RWPE1 (cell line): ENCODE measurements at regions not wholly inside any gene's neighbourhood (a gene's known extent, or its start where the extent isn't known, plus 50 kb on each side); places are given as distances from the start of the nearest gene placed in this dataset.

Source experiments
- CTCF ChIA-PET: fragments of 350-600 bp; sonication (Branson Sonifier 250); formaldehyde crosslinking; extraction: SDS; loops from one replicate; lab custom pipeline; 2021; lab: Yijun Ruan, JAX
- POLR2A ChIA-PET: fragments of 400-600 bp; formaldehyde crosslinking; extraction: SDS; loops from one replicate; lab custom pipeline; 2020; ENCODE audit warnings: antibody characterized with exemption; ENCODE audit not compliant: low non-redundant PET; lab: Yijun Ruan, JAX
- DNase-seq: peaks from one replicate; pipeline ENCODE4 v3.0.0; 2012; ENCODE audit warnings: low spot score
- H3K27ac ChIP-seq: fragments of 450-650 bp; 2 replicates; pipeline ENCODE4 v1.5.1; 2017
- CTCF ChIP-seq: fragments of 450-650 bp; conservative IDR thresholded peaks from 2 replicates; pipeline ENCODE4 v1.5.1; 2017; ENCODE audit warnings: low read depth, mild to moderate bottlenecking

DNA sequence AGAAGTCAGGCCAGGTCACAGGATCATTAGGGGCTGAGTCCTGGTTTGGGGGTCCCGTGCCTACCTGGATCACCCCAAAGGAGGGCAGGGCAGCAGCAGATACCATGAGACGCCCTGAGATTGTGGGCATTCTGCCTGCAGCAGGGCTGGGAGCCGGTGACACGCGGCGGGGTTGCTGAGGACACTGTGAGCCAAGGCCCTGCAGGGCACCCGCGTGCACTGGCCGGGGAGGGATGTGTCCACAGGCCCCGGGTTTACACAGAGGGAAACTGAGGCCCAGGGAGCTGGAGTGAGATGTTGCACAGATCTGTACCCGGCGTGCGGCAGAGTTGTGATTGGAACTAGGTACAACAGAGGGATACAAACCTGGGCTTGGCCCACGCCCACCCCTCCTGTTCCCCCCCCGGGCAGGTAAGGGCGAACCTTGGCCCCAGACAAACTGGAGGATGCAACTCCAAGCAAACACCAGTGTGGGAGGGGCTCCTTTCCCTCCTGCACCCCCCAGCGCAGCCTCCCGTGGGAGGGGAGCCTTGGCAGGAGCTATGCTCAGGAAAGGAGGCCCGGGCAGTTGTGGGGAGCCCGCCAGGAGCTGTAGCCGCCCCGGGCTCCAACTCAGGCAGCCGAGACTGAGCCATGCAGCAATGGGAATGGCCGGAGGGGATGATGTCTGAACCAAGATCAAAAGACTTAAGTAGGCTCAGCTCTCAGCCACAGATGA is 91.3 kb downstream of the ENGASE start:
- DNase-seq = no peak
- H3K27ac ChIP-seq = no peak overlapping the region
- no peak for TF ChIP-seq CTCF
- ChIA-PET CTCF (no interaction called here), POLR2A (no interaction called here)

- CTCF ChIA-PET = interaction anchor here (0.5 to 0.7 kb wide), 2 partner anchors 146 to 251 kb away, joined by 3 to 4 read pairs; no protein-coding TSS in a partner anchor
- POLR2A ChIA-PET = no interaction called here
- no peak for DNase-seq
- TF ChIP-seq CTCF = no peak
- H3K27ac ChIP-seq = no peak overlapping the region
Observed at GRCh38 chr17:79164913-79165695, 90.5 kb downstream of the ENGASE start.

GRCh38 chr17:79164408-79164807 is 89.8 kb downstream of the ENGASE start:
- DNase-seq = no peak
- ChIA-PET CTCF (interaction anchor here (0.5 to 0.6 kb wide), 2 partner anchors 25 to 145 kb away, joined by 3 to 4 read pairs; no protein-coding TSS in a partner anchor), POLR2A (no interaction called here)
- no peak overlapping the region for H3K27ac ChIP-seq
- TF ChIP-seq CTCF = no peak

DNA sequence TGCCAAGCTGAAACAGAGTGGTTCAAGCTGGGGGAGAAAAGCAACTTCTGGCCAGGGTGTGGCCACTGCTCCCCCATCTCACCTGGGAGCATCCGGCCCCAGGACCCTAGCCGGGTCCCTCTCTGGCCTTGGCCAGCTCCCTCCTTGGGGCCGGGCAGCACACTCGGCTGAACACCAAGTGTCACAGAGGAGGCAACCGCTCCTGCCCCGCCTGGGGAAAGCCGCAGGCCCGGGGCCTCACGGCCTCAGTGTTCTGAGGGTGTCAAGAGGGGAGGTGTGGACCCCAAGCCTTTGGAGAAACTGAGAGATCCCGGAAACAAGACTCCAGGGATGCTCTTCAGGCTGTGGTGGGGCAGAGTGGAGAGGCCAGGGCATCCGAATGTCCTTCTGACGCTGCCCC is 88.4 kb downstream of the ENGASE start:
- CTCF ChIA-PET = interaction anchor here (0.5 kb wide), 1 partner anchor 10 kb away, joined by 3 read pairs; no protein-coding TSS in a partner anchor
- H3K27ac ChIP-seq = no peak overlapping the region
- no peak for DNase-seq
- no peak for TF ChIP-seq CTCF
- POLR2A ChIA-PET = no interaction called here

DNA sequence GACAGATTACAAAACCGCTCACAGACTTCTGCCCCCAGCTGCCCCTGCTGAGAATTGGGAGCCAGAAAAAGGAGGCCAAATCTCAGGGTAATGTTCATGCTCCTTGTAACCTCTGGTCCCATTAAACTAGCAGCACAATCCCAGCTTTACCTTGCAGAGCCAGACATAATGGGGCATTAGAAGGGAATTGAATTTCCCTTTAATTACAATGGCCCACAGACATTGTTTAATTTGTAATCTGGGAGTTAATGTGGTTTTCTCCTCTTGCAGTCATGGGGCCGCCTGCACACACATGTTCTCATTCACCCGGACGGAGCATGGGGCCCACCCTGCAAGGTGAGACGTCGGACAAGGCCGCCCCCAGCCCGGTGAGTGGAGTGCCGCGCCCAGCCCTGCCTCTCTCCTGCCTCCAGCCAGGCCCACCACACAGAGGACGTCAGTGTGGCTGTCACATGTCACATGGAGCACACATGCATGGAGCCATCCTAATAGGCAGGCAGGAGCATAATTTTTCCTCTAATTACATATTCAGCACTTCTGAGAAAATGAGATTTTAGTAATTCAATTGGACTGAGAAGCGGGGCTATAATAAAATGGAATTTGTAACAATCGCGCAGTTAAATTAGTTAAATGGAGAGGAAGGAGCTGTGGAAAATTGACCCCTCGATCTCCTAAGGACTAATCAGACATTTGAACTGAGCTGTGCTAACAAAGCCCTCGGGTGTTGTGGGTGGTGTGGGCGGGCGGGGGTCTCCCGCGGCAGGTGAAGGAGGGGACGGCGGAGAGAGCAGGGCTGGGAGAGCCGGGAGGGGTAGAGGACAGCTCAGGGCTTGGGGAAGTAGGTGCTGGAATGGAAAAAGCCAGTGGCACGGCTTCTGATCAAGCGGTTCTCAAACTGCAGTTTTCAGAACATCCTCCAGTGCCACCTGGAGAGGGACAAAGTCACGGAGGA is 87.7 kb downstream of the ENGASE start:
- POLR2A ChIA-PET = no interaction called here
- CTCF ChIA-PET = no interaction called here
- no peak for DNase-seq
- H3K27ac ChIP-seq = no peak overlapping the region
- TF ChIP-seq CTCF = no peak
